Omental fat pad (tissue), 3 donors: ENCODE measurements at regions not wholly inside any gene's neighbourhood (a gene's known extent, or its start where the extent isn't known, plus 50 kb on each side); places are given as distances from the start of the nearest gene placed in this dataset.

Experiments
- ATAC-seq: fragments of 150-250 bp; one replicate; pipeline ENCODE4 v1.9.1; 2016; ENCODE audit warnings: mild to moderate bottlenecking, moderate library complexity; ENCODE audit not compliant: low FRiP score
- DNase-seq: peaks from one replicate; pipeline ENCODE4 v3.0.0-alpha.2; 2019; ENCODE audit warnings: low spot score
- CTCF ChIP-seq, 3 donors: fragments of 450-650 bp; IDR thresholded peaks; one replicate each; pipeline ENCODE4 v1.5.1; 2016 to 2017; ENCODE audit warnings: antibody characterized with exemption in 3 of 3, mild to moderate bottlenecking in 3 of 3, moderate library complexity in 2 of 3

GRCh38 chr6:79842376-79843040 is 104.8 kb downstream of the ELOVL4 start:
- DNase-seq (no peak), ATAC-seq (no peak)
- TF ChIP-seq CTCF (IDR thresholded peaks at IDR 0.05) = no peak

- TF ChIP-seq CTCF (IDR thresholded peaks at IDR 0.05) = no peak
- ATAC-seq = no peak
- DNase-seq = no peak
These were observed 105.6 kb downstream of the ELOVL4 start for GRCh38 chr6:79841577-79842375.

- DNase-seq (no peak), ATAC-seq (no peak)
- TF ChIP-seq CTCF (IDR thresholded peaks at IDR 0.05) = no peak
These were observed 108.5 kb downstream of the ELOVL4 start for GRCh38 chr6:79838851-79839250.

GRCh38 chr6:79833964-79834284 is 113.4 kb downstream of the ELOVL4 start:
- DNase-seq = no peak
- ATAC-seq = no peak
- no peak for TF ChIP-seq CTCF (IDR thresholded peaks at IDR 0.05)

- DNase-seq = no peak
- no peak for TF ChIP-seq CTCF (IDR thresholded peaks at IDR 0.05)
- no peak for ATAC-seq
These were observed 113.9 kb downstream of the ELOVL4 start for GRCh38 chr6:79833264-79833963.

GRCh38 chr6:79832723-79833122 is 114.6 kb downstream of the ELOVL4 start:
- no peak for TF ChIP-seq CTCF (IDR thresholded peaks at IDR 0.05)
- ATAC-seq = no peak
- DNase-seq = no peak
